H1 (cell line): ENCODE measurements at regions not wholly inside any gene's neighbourhood (a gene's known extent, or its start where the extent isn't known, plus 50 kb on each side); places are given as distances from the start of the nearest gene placed in this dataset.

ENCODE experiments used
- CBX8 ChIP-seq: fragments of 300-800, 300-1000 bp; sonication (generic); IDR thresholded peaks from 2 replicates; pipeline ENCODE4 v1.7.1; 2016; ENCODE audit warnings: low read depth, low read length, borderline replicate concordance
- CTCF ChIP-seq, 3 experiments: IDR thresholded peaks; 1 replicate in 2 of 3; 2 replicates in 1 of 3; pipeline versions ENCODE4 v1.5.1 to v1.6.1; 2011; ENCODE audit warnings: low read length in 3 of 3, mild to moderate bottlenecking in 3 of 3, inconsistent platforms in 2 of 3, low read depth in 1 of 3, moderate library complexity in 1 of 3; ENCODE audit not compliant: insufficient read depth in 1 of 3; ENCODE audit errors: control extremely low read depth in 1 of 3
- EGR1 ChIP-seq: IDR thresholded peaks from 2 replicates; pipeline ENCODE4 v1.6.1; 2011; ENCODE audit warnings: low read depth, low read length, borderline replicate concordance
- MAFK ChIP-seq: IDR thresholded peaks from 2 replicates; pipeline ENCODE4 v1.6.1; 2012; ENCODE audit warnings: low read depth, mild to moderate bottlenecking, improper control_type of control experiment, low read length
- TCF12 ChIP-seq: IDR thresholded peaks from 2 replicates; pipeline ENCODE4 v1.6.1; 2011; ENCODE audit warnings: low read depth, mild to moderate bottlenecking, low read length

- TF ChIP-seq CTCF (IDR thresholded peaks at IDR 0.05; ENCODE audit: control extremely low read depth in 1 of 3, insufficient read depth in 1 of 3, low read depth in 1 of 3, low read length in 3 of 3) (no peak), TCF12 (no peak), CBX8 (no peak), EGR1 (no peak), MAFK (no peak)
- TF ChIP-seq, all 59 proteins: peak for 0
Observed at GRCh38 chr21:16624479-16625118, 888.2 kb upstream of the CXADR start (continued).
